AG04450 (cell line): ENCODE measurements at regions not wholly inside any gene's neighbourhood (a gene's known extent, or its start where the extent isn't known, plus 50 kb on each side); places are given as distances from the start of the nearest gene placed in this dataset.
"Not testable (repeated sequence)": the region's sequence is repeated elsewhere in the genome, so short reads cannot be mapped to it uniquely, and the experiment has no call there.

ENCODE experiments used
- CTCF ChIA-PET: fragments of 300-600, 350-600 bp; formaldehyde crosslinking; extraction: SDS; loops from one replicate; lab custom pipeline; 2022; ENCODE audit warnings: antibody characterized with exemption, inconsistent platforms; lab: Charles Lee
- POLR2A ChIA-PET: fragments of 350-600 bp; formaldehyde crosslinking; extraction: SDS; loops from one replicate; lab custom pipeline; 2021; ENCODE audit warnings: antibody characterized with exemption, inconsistent platforms; lab: Yijun Ruan, JAX
- DNase-seq: peaks from one replicate; pipeline ENCODE4 v3.0.0-alpha.2; 2011; ENCODE audit warnings: low read depth, low spot score
- H3K27ac ChIP-seq: one replicate; pipeline ENCODE4 v1.5.1; 2012; ENCODE audit warnings: low read depth, low read length, control low read depth
- H3K27me3 ChIP-seq: one replicate; pipeline ENCODE4 v1.6.0; 2012; ENCODE audit warnings: low read length; ENCODE audit not compliant: control insufficient read depth, insufficient read depth
- H3K4me3 ChIP-seq: 2 replicates; pipeline ENCODE4 v1.5.1; 2011; ENCODE audit warnings: mild to moderate bottlenecking, low read depth, low read length, control low read depth
- H3K9me3 ChIP-seq: 2 replicates; pipeline ENCODE4 v1.5.1; 2012; ENCODE audit warnings: low read length; ENCODE audit not compliant: control insufficient read depth, insufficient read depth
- CTCF ChIP-seq: IDR thresholded peaks from 2 replicates; pipeline ENCODE4 v1.5.1; 2011; ENCODE audit warnings: low read depth, low read length, control low read depth, inconsistent platforms

- ChIA-PET CTCF (no interaction called here), POLR2A (no interaction called here)
- no peaks in the 10 kb centered on the region for H3K27me3 ChIP-seq
- no peak overlapping the region for H3K4me3 ChIP-seq
- H3K27ac ChIP-seq: no peak overlapping the region
- H3K9me3 ChIP-seq: no peaks in the 10 kb centered on the region
- DNase-seq: no peak
- TF ChIP-seq CTCF: no peak
These were observed 137.1 kb downstream of the GASK1B start for GRCh38 chr4:158035662-158036195.

- Histone ChIP-seq H3K27me3 (no peaks in the 10 kb centered on the region), H3K4me3 (no peak overlapping the region), H3K27ac (no peak overlapping the region), H3K9me3 (no peaks in the 10 kb centered on the region)
- no peak for TF ChIP-seq CTCF
- ChIA-PET POLR2A (no interaction called here), CTCF (no interaction called here)
- no peak for DNase-seq
These were observed 139.3 kb downstream of the GASK1B start for GRCh38 chr4:158033416-158034120.

- CTCF ChIA-PET: no interaction called here
- DNase-seq: no peak
- no peak for TF ChIP-seq CTCF
- H3K4me3 ChIP-seq: no peak overlapping the region
- H3K27ac ChIP-seq: no peak overlapping the region
- POLR2A ChIA-PET: no interaction called here
- no peaks in the 10 kb centered on the region for H3K27me3 ChIP-seq
- H3K9me3 ChIP-seq: peaks cover under 1% of the 10 kb centered on the region
These were observed 140.0 kb downstream of the GASK1B start for GRCh38 chr4:158032733-158033415.

- H3K4me3 ChIP-seq, DNase-seq, CTCF ChIA-PET, H3K27me3 ChIP-seq, H3K27ac ChIP-seq, H3K9me3 ChIP-seq, POLR2A ChIA-PET: not testable (repeated sequence)
These were observed 144.4 kb downstream of the GASK1B start for GRCh38 chr4:158028381-158028780.

GRCh38 chr4:158025131-158025530 is 147.7 kb downstream of the GASK1B start:
- H3K27ac ChIP-seq: no peak overlapping the region
- peaks cover 5% of the 10 kb centered on the region for H3K9me3 ChIP-seq
- no peak for DNase-seq
- H3K27me3 ChIP-seq: no peaks in the 10 kb centered on the region
- no peak overlapping the region for H3K4me3 ChIP-seq
- CTCF ChIA-PET: interaction anchor here (1.1 kb wide), 1 partner anchor 147 kb away, joined by 3 read pairs; no protein-coding TSS in a partner anchor
- POLR2A ChIA-PET: interaction anchor here (0.6 kb wide), 1 partner anchor 223 kb away, joined by 5 read pairs; no protein-coding TSS in a partner anchor
- TF ChIP-seq CTCF: no peak
